NCI-H748 (cell line): ENCODE measurements at regions not wholly inside any gene's neighbourhood (a gene's known extent, or its start where the extent isn't known, plus 50 kb on each side); places are given as distances from the start of the nearest gene placed in this dataset.
"Not testable (repeated sequence)": the region's sequence is repeated elsewhere in the genome, so short reads cannot be mapped to it uniquely, and the experiment has no call there.

Source experiments
- DNase-seq: peaks from one replicate; lab custom pipeline; 2025; ENCODE audit not compliant: unreplicated experiment; lab: John Stamatoyannopoulos, UW

GRCh38 chr3:150357923-150358607 is 50.0 kb upstream of the TSC22D2 start:
- DNase-seq = no peak

- no peak for DNase-seq
Measured at GRCh38 chr3:150357140-150357539, 51.0 kb upstream of the TSC22D2 start.

GRCh38 chr3:150355574-150355973 is 52.5 kb upstream of the TSC22D2 start:
- DNase-seq = no peak

GRCh38 chr3:150352931-150353330 is 55.2 kb upstream of the TSC22D2 start:
- no peak for DNase-seq

GRCh38 chr3:150351398-150351797 is 56.7 kb upstream of the TSC22D2 start:
- no peak for DNase-seq

GRCh38 chr3:150349314-150350097 is 58.6 kb upstream of the TSC22D2 start:
- DNase-seq = no peak

- DNase-seq = no peak
Measured at GRCh38 chr3:150348500-150348899, 59.6 kb upstream of the TSC22D2 start.

- no peak for DNase-seq
Measured at GRCh38 chr3:150346981-150347863, 60.9 kb upstream of the TSC22D2 start.

- DNase-seq = no peak
Measured at GRCh38 chr3:150346266-150346665, 61.8 kb upstream of the TSC22D2 start.

- DNase-seq = peak; percentile 18
Measured at GRCh38 chr3:150345021-150345538, 63.0 kb upstream of the TSC22D2 start.

GRCh38 chr3:150344079-150344759 is 63.9 kb upstream of the TSC22D2 start:
- no peak for DNase-seq

- DNase-seq = no peak
Measured at GRCh38 chr3:150342896-150343467, 65.1 kb upstream of the TSC22D2 start.

GRCh38 chr3:150341891-150342290 is 66.2 kb upstream of the TSC22D2 start:
- DNase-seq = no peak

GRCh38 chr3:150336363-150336762 is 71.7 kb upstream of the TSC22D2 start:
- DNase-seq = not testable (repeated sequence)

GRCh38 chr3:150335631-150336030 is 72.5 kb upstream of the TSC22D2 start:
- no peak for DNase-seq

GRCh38 chr3:150334974-150335373 is 73.1 kb upstream of the TSC22D2 start:
- DNase-seq = no peak

- DNase-seq = no peak
Measured at GRCh38 chr3:150333477-150333876, 74.6 kb upstream of the TSC22D2 start.

- no peak for DNase-seq
Measured at GRCh38 chr3:150331978-150332568, 76.0 kb upstream of the TSC22D2 start.

- no peak for DNase-seq
Measured at GRCh38 chr3:150330872-150331271, 77.2 kb upstream of the TSC22D2 start.

- DNase-seq = no peak
Measured at GRCh38 chr3:150330174-150330573, 77.9 kb upstream of the TSC22D2 start.
